Activated naive CD4-positive, alpha-beta T cell treated with anti-CD3 and anti-CD28 coated beads, Interleukin-2, amount 50 U/mL, for 16 hours (primary cell): ENCODE measurements at regions not wholly inside any gene's neighbourhood (a gene's known extent, or its start where the extent isn't known, plus 50 kb on each side); places are given as distances from the start of the nearest gene placed in this dataset.
A peak's percentile ranks its signal among the peaks of the same experiment; 100 is the strongest.
"Not testable (repeated sequence)": the region's sequence is repeated elsewhere in the genome, so short reads cannot be mapped to it uniquely, and the experiment has no call there.

ENCODE experiments used
- DNase-seq: peaks from one replicate; pipeline ENCODE4 v3.0.0-alpha.2; 2020

GRCh38 chr7:17020250-17020649 is 138.5 kb upstream of the AGR3 start:
- no peak for DNase-seq

GRCh38 chr7:17021205-17021604 is 139.4 kb upstream of the AGR3 start:
- DNase-seq, result no peak

- DNase-seq, result peak; percentile 18
Observed at GRCh38 chr7:17022920-17023319, 141.1 kb upstream of the AGR3 start.

GRCh38 chr7:17026269-17026668 is 144.5 kb upstream of the AGR3 start:
- DNase-seq, result no peak

- no peak for DNase-seq
Observed at GRCh38 chr7:17027143-17027788, 145.5 kb upstream of the AGR3 start.

- no peak for DNase-seq
Observed at GRCh38 chr7:17027789-17028152, 146.0 kb upstream of the AGR3 start.

- DNase-seq, result no peak
Observed at GRCh38 chr7:17029150-17029549, 147.4 kb upstream of the AGR3 start.

- DNase-seq, result no peak
Observed at GRCh38 chr7:17030559-17030958, 148.8 kb upstream of the AGR3 start.

GRCh38 chr7:17031906-17032551 is 150.2 kb upstream of the AGR3 start:
- DNase-seq, result no peak

- no peak for DNase-seq
Observed at GRCh38 chr7:17033245-17033644, 151.5 kb upstream of the AGR3 start.

GRCh38 chr7:17036584-17036983 is 154.8 kb upstream of the AGR3 start:
- DNase-seq, result no peak

GRCh38 chr7:17037356-17037755 is 155.6 kb upstream of the AGR3 start:
- DNase-seq, result no peak

- no peak for DNase-seq
Observed at GRCh38 chr7:17038160-17038782, 156.5 kb upstream of the AGR3 start.

GRCh38 chr7:17038783-17039170 is 157.0 kb upstream of the AGR3 start:
- no peak for DNase-seq

GRCh38 chr7:17039372-17039771 is 157.6 kb upstream of the AGR3 start:
- no peak for DNase-seq

- no peak for DNase-seq
Observed at GRCh38 chr7:17040716-17041115, 158.9 kb upstream of the AGR3 start.

GRCh38 chr7:17041324-17041723 is 159.5 kb upstream of the AGR3 start:
- DNase-seq, result no peak

GRCh38 chr7:17042211-17042610 is 160.4 kb upstream of the AGR3 start:
- DNase-seq, result no peak

GRCh38 chr7:17043012-17043877 is 161.5 kb upstream of the AGR3 start:
- no peak for DNase-seq

GRCh38 chr7:17044396-17044795 is 162.6 kb upstream of the AGR3 start:
- DNase-seq, result no peak

GRCh38 chr7:17044861-17045260 is 163.1 kb upstream of the AGR3 start:
- DNase-seq, result no peak

GRCh38 chr7:17046259-17046658 is 164.5 kb upstream of the AGR3 start:
- no peak for DNase-seq

GRCh38 chr7:17046666-17047065 is 164.9 kb upstream of the AGR3 start:
- no peak for DNase-seq

- not testable (repeated sequence) for DNase-seq
Observed at GRCh38 chr7:17053164-17053563, 171.4 kb upstream of the AGR3 start.
